SU-DHL-6 (cell line): ENCODE measurements at regions not wholly inside any gene's neighbourhood (a gene's known extent, or its start where the extent isn't known, plus 50 kb on each side); places are given as distances from the start of the nearest gene placed in this dataset.

Experiments used
- H2AFZ ChIP-seq: fragments of 200-600 bp; sonication (generic); 2 replicates; pipeline ENCODE4 v1.6.1; 2014; ENCODE audit warnings: low read depth, mild to moderate bottlenecking, moderate library complexity, mixed read lengths, antibody characterized with exemption, low read length; ENCODE audit not compliant: severe bottlenecking
- H3F3A ChIP-seq: fragments of 200-600 bp; shearing (Covaris generic); 2 replicates; pipeline ENCODE4 v1.6.0; 2016; ENCODE audit warnings: antibody characterized with exemption, mild to moderate bottlenecking; ENCODE audit not compliant: insufficient read depth
- H3K27ac ChIP-seq: fragments of 200-600 bp; sonication (generic); 2 replicates; pipeline ENCODE4 v1.5.1; 2016; ENCODE audit warnings: low read depth, mild to moderate bottlenecking, low read length, moderate library complexity, mixed read lengths
- H3K27me3 ChIP-seq: fragments of 200-600 bp; sonication (generic), shearing (Covaris generic); 2 replicates; pipeline ENCODE4 v1.6.0; 2014; ENCODE audit warnings: mild to moderate bottlenecking, low read length
- H3K36me3 ChIP-seq: fragments of 200-600 bp; sonication (generic); 2 replicates; pipeline ENCODE4 v1.6.1; 2014; ENCODE audit warnings: mild to moderate bottlenecking, low read length, mixed read lengths
- H3K4me2 ChIP-seq: fragments of 300-600, 200-600 bp; shearing (Covaris generic), sonication (generic); 2 replicates; pipeline ENCODE4 v1.6.0; 2014; ENCODE audit warnings: low read length, low read depth, mild to moderate bottlenecking; ENCODE audit not compliant: poor library complexity, severe bottlenecking
- H3K4me3 ChIP-seq: fragments of 200-600 bp; sonication (generic); 2 replicates; pipeline ENCODE4 v1.5.1; 2014; ENCODE audit warnings: antibody characterized with exemption, low read length, mild to moderate bottlenecking, mixed read lengths; ENCODE audit not compliant: insufficient read depth, poor library complexity, severe bottlenecking
- H3K79me2 ChIP-seq: fragments of 200-600 bp; sonication (generic); 2 replicates; pipeline ENCODE4 v1.6.1; 2014; ENCODE audit warnings: mild to moderate bottlenecking, low read length, moderate library complexity; ENCODE audit not compliant: insufficient read depth
- H3K9ac ChIP-seq: fragments of 200-600 bp; sonication (generic); 2 replicates; pipeline ENCODE4 v1.7.0; 2014; ENCODE audit warnings: mild to moderate bottlenecking, low read length
- H3K9me2 ChIP-seq: fragments of 200-600 bp; sonication (generic); replicated peaks from 2 replicates; pipeline ENCODE4 v1.6.1; 2014; ENCODE audit warnings: low read length; ENCODE audit not compliant: insufficient read depth
- H3K9me3 ChIP-seq: fragments of 200-600 bp; sonication (generic); 2 replicates; pipeline ENCODE4 v1.6.1; 2014; ENCODE audit warnings: low read length, mixed read lengths; ENCODE audit not compliant: insufficient read depth
- H4K20me1 ChIP-seq: fragments of 200-600 bp; sonication (generic); 2 replicates; pipeline ENCODE4 v1.6.1; 2014; ENCODE audit warnings: low read depth, mild to moderate bottlenecking, antibody characterized with exemption, low read length, moderate library complexity, mixed read lengths
- EZH2phosphoT487 ChIP-seq: fragments of 200-600 bp; sonication (generic), shearing (Covaris generic); conservative IDR thresholded peaks from 2 replicates; pipeline ENCODE4 v1.6.1; 2018; ENCODE audit warnings: mild to moderate bottlenecking, antibody characterized with exemption, low read length, moderate library complexity, mixed read lengths
- TF ChIP-seq, protein P1 (sequence below): fragments of 200-600 bp; sonication (generic); IDR thresholded peaks from one replicate; pipeline ENCODE4 v1.5.1; 2017; ENCODE audit warnings: antibody characterized with exemption, mild to moderate bottlenecking, low read length, moderate library complexity; ENCODE audit not compliant: insufficient read depth, poor library complexity, severe bottlenecking

- H3K9me2 ChIP-seq: no peaks in the 10 kb centered on the region
- no peak overlapping the region for H3K4me3 ChIP-seq
- no peak overlapping the region for H3K4me2 ChIP-seq
- no peak overlapping the region for H3K9ac ChIP-seq
- H3K27ac ChIP-seq: no peak overlapping the region
- no peaks in the 10 kb centered on the region for H3F3A ChIP-seq
- H3K79me2 ChIP-seq: no peaks in the 10 kb centered on the region
- no peak overlapping the region for H2AFZ ChIP-seq
- no peaks in the 10 kb centered on the region for H4K20me1 ChIP-seq
- no peaks in the 10 kb centered on the region for H3K27me3 ChIP-seq
- no peaks in the 10 kb centered on the region for H3K36me3 ChIP-seq
- TF ChIP-seq, protein P1, sequence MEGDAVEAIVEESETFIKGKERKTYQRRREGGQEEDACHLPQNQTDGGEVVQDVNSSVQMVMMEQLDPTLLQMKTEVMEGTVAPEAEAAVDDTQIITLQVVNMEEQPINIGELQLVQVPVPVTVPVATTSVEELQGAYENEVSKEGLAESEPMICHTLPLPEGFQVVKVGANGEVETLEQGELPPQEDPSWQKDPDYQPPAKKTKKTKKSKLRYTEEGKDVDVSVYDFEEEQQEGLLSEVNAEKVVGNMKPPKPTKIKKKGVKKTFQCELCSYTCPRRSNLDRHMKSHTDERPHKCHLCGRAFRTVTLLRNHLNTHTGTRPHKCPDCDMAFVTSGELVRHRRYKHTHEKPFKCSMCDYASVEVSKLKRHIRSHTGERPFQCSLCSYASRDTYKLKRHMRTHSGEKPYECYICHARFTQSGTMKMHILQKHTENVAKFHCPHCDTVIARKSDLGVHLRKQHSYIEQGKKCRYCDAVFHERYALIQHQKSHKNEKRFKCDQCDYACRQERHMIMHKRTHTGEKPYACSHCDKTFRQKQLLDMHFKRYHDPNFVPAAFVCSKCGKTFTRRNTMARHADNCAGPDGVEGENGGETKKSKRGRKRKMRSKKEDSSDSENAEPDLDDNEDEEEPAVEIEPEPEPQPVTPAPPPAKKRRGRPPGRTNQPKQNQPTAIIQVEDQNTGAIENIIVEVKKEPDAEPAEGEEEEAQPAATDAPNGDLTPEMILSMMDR: no peak
- TF ChIP-seq EZH2phosphoT487: no peak
- H3K9me3 ChIP-seq: no peaks in the 10 kb centered on the region
Observed at GRCh38 chr2:234298918-234299317, 198.0 kb downstream of the ARL4C start.

DNA sequence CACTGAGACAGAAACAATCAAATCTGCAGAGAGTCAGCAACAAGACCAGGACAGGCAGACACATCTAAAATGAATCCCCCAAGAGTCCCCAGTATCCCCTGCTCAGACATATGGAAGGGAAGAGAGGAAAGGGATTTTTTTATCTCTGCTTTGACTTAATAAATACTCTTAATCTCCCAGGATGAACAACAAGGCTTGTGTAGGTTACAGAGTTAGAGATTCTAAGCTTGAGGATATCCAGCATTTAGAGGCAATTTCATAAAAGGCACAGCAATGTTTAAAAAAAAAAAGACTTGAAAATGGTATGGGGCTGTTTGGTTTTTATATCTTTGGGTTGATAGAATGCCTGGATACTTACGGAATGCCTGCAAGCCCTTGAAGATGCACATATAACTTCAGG lies 199.9 kb downstream of the ARL4C start:
- H3K9me3 ChIP-seq: no peaks in the 10 kb centered on the region
- H3K9me2 ChIP-seq: no peaks in the 10 kb centered on the region
- H3K27me3 ChIP-seq: no peaks in the 10 kb centered on the region
- no peak overlapping the region for H3K27ac ChIP-seq
- H3K36me3 ChIP-seq: no peaks in the 10 kb centered on the region
- H3K4me2 ChIP-seq: no peak overlapping the region
- no peak overlapping the region for H3K4me3 ChIP-seq
- no peaks in the 10 kb centered on the region for H4K20me1 ChIP-seq
- TF ChIP-seq, protein P1: no peak
- no peak for TF ChIP-seq EZH2phosphoT487
- H3K9ac ChIP-seq: no peak overlapping the region
- H2AFZ ChIP-seq: no peak overlapping the region
- peaks cover 10% of the 10 kb centered on the region; the same call in 1 of the 2 replicates for H3F3A ChIP-seq
- no peaks in the 10 kb centered on the region for H3K79me2 ChIP-seq

- TF ChIP-seq, protein P1: no peak
- no peak for TF ChIP-seq EZH2phosphoT487
- no peaks in the 10 kb centered on the region for H3K27me3 ChIP-seq
- H3F3A ChIP-seq: peaks cover 10% of the 10 kb centered on the region; the same call in 1 of the 2 replicates
- H3K36me3 ChIP-seq: no peaks in the 10 kb centered on the region
- H3K9ac ChIP-seq: no peak overlapping the region
- no peaks in the 10 kb centered on the region for H3K9me3 ChIP-seq
- no peaks in the 10 kb centered on the region for H3K79me2 ChIP-seq
- no peak overlapping the region for H2AFZ ChIP-seq
- H3K4me3 ChIP-seq: no peak overlapping the region
- peak overlapping the region; percentile 95 for H3K27ac ChIP-seq
- no peaks in the 10 kb centered on the region for H3K9me2 ChIP-seq
- H4K20me1 ChIP-seq: no peaks in the 10 kb centered on the region
- H3K4me2 ChIP-seq: no peak overlapping the region
Observed at GRCh38 chr2:234293973-234294372, 202.9 kb downstream of the ARL4C start.

DNA sequence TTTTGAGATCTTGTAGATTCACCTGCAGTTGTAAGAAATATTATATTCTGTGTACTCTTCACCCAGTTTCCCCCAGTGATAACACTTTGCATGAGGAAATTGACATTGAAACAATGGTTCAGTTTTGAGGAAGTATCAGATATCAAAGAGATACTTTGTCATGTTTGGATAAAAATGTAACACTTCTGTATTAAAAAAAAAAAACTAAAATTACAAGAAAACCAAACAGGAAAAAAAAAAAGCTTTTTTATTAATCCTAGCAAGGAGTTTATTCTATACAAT lies 204.0 kb downstream of the ARL4C start:
- no peaks in the 10 kb centered on the region for H3K27me3 ChIP-seq
- no peak overlapping the region for H2AFZ ChIP-seq
- H3K27ac ChIP-seq: peak overlapping the region; percentile 95
- H3F3A ChIP-seq: peaks cover 10% of the 10 kb centered on the region; the same call in 1 of the 2 replicates
- no peaks in the 10 kb centered on the region for H3K79me2 ChIP-seq
- TF ChIP-seq, protein P1: no peak
- TF ChIP-seq EZH2phosphoT487: no peak
- H4K20me1 ChIP-seq: no peaks in the 10 kb centered on the region
- no peaks in the 10 kb centered on the region for H3K36me3 ChIP-seq
- H3K9me2 ChIP-seq: no peaks in the 10 kb centered on the region
- H3K4me3 ChIP-seq: no peak overlapping the region
- H3K9me3 ChIP-seq: no peaks in the 10 kb centered on the region
- H3K4me2 ChIP-seq: peak overlapping the region; percentile 30
- H3K9ac ChIP-seq: no peak overlapping the region
